Testis (tissue), 2 donors: ENCODE measurements at regions not wholly inside any gene's neighbourhood (a gene's known extent, or its start where the extent isn't known, plus 50 kb on each side); places are given as distances from the start of the nearest gene placed in this dataset.

ENCODE experiments used
- DNase-seq: peaks from one replicate; pipeline ENCODE4 v3.0.0-alpha.2; 2019
- H3K27ac ChIP-seq, 2 donors: fragments of 200-600 bp; sonication (generic); one replicate each; pipeline ENCODE4 v1.5.1; 2019
- H3K27me3 ChIP-seq: fragments of 200-600 bp; sonication (generic); one replicate; pipeline ENCODE4 v1.5.1; 2019
- H3K36me3 ChIP-seq: fragments of 200-600 bp; sonication (generic); one replicate; pipeline ENCODE4 v1.5.1; 2017; ENCODE audit warnings: low read depth; ENCODE audit errors: missing control alignments
- H3K4me1 ChIP-seq: fragments of 200-600 bp; sonication (generic); one replicate; pipeline ENCODE4 v1.5.1; 2019
- H3K4me3 ChIP-seq, 2 donors: fragments of 200-600 bp; sonication (generic); one replicate each; pipeline ENCODE4 v1.5.1; 2017 to 2019
- H3K9me3 ChIP-seq: fragments of 200-600 bp; sonication (generic); one replicate; pipeline ENCODE4 v1.5.1; 2017
- CTCF ChIP-seq, 3 experiments: fragments of 450-650 bp in 2 of 3; fragments of 200-600 bp in 1 of 3; sonication (generic) in 1 of 3; IDR thresholded peaks; one replicate each; pipeline ENCODE4 v1.5.1; 2016 to 2019; ENCODE audit warnings: antibody characterized with exemption in 3 of 3, mild to moderate bottlenecking in 2 of 3, moderate library complexity in 1 of 3
- POLR2A ChIP-seq: fragments of 450-650 bp; IDR thresholded peaks from one replicate; pipeline ENCODE4 v1.6.1; 2017; ENCODE audit warnings: antibody characterized with exemption, mild to moderate bottlenecking, moderate library complexity
- WGBS, 2 donors: methylation state at CpG; one replicate each; pipeline ENCODE4 v1.1.5; 2018; 5-methylcytosine and 5-hydroxymethylcytosine counted together
- intact Hi-C: fragments of 100-400 bp; cut with DNase I; formaldehyde crosslinking; loops from one replicate; pipeline ENCODE4 v1.15.1; 2023; ENCODE audit warnings: low total_unique reads

- intact Hi-C loops: no loop called here
- Histone ChIP-seq H3K9me3 (no peaks in the 10 kb centered on the region), H3K27me3 (no peaks in the 10 kb centered on the region), H3K4me1 (no peaks in the 10 kb centered on the region), H3K4me3 (no peak overlapping the region), H3K27ac (no peak overlapping the region), H3K36me3 (no peaks in the 10 kb centered on the region)
- TF ChIP-seq CTCF (IDR thresholded peaks at IDR 0.05) (no peak), POLR2A (no peak)
- DNase-seq: no peak
- WGBS, 2 donors: 74 to 75% methylated on average over 4 of the region's 4 CpGs
These were observed 1412.9 kb downstream of the PLA2G4A start for GRCh38 chr1:188241629-188242028.

GRCh38 chr1:188243456-188243855 is 1414.7 kb downstream of the PLA2G4A start:
- Histone ChIP-seq H3K4me3 (no peak overlapping the region), H3K27me3 (no peaks in the 10 kb centered on the region), H3K9me3 (no peaks in the 10 kb centered on the region), H3K4me1 (no peaks in the 10 kb centered on the region), H3K27ac (no peak overlapping the region), H3K36me3 (no peaks in the 10 kb centered on the region)
- DNase-seq: no peak
- WGBS, 2 donors: 51 to 96% methylated on average over 3 of the region's 3 CpGs
- intact Hi-C loops: no loop called here
- no peak for TF ChIP-seq CTCF (IDR thresholded peaks at IDR 0.05)
- no peak for TF ChIP-seq POLR2A

GRCh38 chr1:188244681-188245080 is 1415.9 kb downstream of the PLA2G4A start:
- Histone ChIP-seq H3K4me3 (no peak overlapping the region), H3K36me3 (no peaks in the 10 kb centered on the region), H3K4me1 (no peaks in the 10 kb centered on the region), H3K27me3 (no peaks in the 10 kb centered on the region), H3K27ac (no peak overlapping the region), H3K9me3 (no peaks in the 10 kb centered on the region)
- intact Hi-C loops: no loop called here
- no peak for DNase-seq
- WGBS, 2 donors: 47 to 61% methylated on average over 1 of the region's 1 CpG
- TF ChIP-seq CTCF (IDR thresholded peaks at IDR 0.05) (no peak), POLR2A (no peak)

- Histone ChIP-seq H3K27me3 (no peaks in the 10 kb centered on the region), H3K9me3 (no peaks in the 10 kb centered on the region), H3K27ac (no peak overlapping the region), H3K4me1 (no peaks in the 10 kb centered on the region), H3K36me3 (no peaks in the 10 kb centered on the region), H3K4me3 (no peak overlapping the region)
- TF ChIP-seq CTCF (IDR thresholded peaks at IDR 0.05) (no peak), POLR2A (no peak)
- WGBS, 2 donors: 53 to 58% methylated on average over 1 of the region's 1 CpG
- intact Hi-C loops: no loop called here
- DNase-seq: no peak
These were observed 1418.5 kb downstream of the PLA2G4A start for GRCh38 chr1:188247255-188247654.

- H3K27me3 ChIP-seq: no peaks in the 10 kb centered on the region
- intact Hi-C loops: no loop called here
- TF ChIP-seq POLR2A (no peak), CTCF (IDR thresholded peaks at IDR 0.05) (no peak)
- no peak for DNase-seq
- H3K9me3 ChIP-seq: no peaks in the 10 kb centered on the region
- H3K36me3 ChIP-seq: no peaks in the 10 kb centered on the region
- no peak overlapping the region for H3K27ac ChIP-seq
- no peaks in the 10 kb centered on the region for H3K4me1 ChIP-seq
- 60 to 68% methylated on average over 2 of the region's 2 CpGs for WGBS, 2 donors
- H3K4me3 ChIP-seq: no peak overlapping the region
These were observed 1421.1 kb downstream of the PLA2G4A start for GRCh38 chr1:188249811-188250210.
